T-helper 1 cell treated with Interleukin-12 subunit alpha and Interleukin-12 subunit beta and Interleukin-4 antibody, amounts not matched to agents 30 μg/mL and 1 μg/mL, for 36 hours (primary cell): ENCODE measurements at regions not wholly inside any gene's neighbourhood (a gene's known extent, or its start where the extent isn't known, plus 50 kb on each side); places are given as distances from the start of the nearest gene placed in this dataset.
"Not testable (repeated sequence)": the region's sequence is repeated elsewhere in the genome, so short reads cannot be mapped to it uniquely, and the experiment has no call there.

Experiments
- H3K27ac Mint-ChIP-seq: one replicate; pipeline ENCODE4 v1.8.0; 2021; ENCODE audit warnings: mild to moderate bottlenecking, mixed read lengths
- H3K27me3 Mint-ChIP-seq: one replicate; pipeline ENCODE4 v1.8.0; 2021; ENCODE audit warnings: low read depth, mixed read lengths
- H3K36me3 Mint-ChIP-seq: one replicate; pipeline ENCODE4 v1.8.0; 2021; ENCODE audit warnings: low read depth, mixed read lengths
- H3K4me1 Mint-ChIP-seq: one replicate; pipeline ENCODE4 v1.8.0; 2021; ENCODE audit warnings: low read depth, mixed read lengths
- H3K4me3 Mint-ChIP-seq: one replicate; pipeline ENCODE4 v1.8.0; 2021; ENCODE audit warnings: mild to moderate bottlenecking, moderate library complexity, mixed read lengths
- H3K9me3 Mint-ChIP-seq: one replicate; pipeline ENCODE4 v1.8.0; 2021; ENCODE audit warnings: mixed read lengths

- not testable (repeated sequence) for H3K27me3 Mint-ChIP-seq, H3K4me3 Mint-ChIP-seq, H3K4me1 Mint-ChIP-seq, H3K9me3 Mint-ChIP-seq, H3K27ac Mint-ChIP-seq, H3K36me3 Mint-ChIP-seq
Observed at GRCh38 chr6:58067867-58068548, 750.6 kb downstream of the PRIM2 start.

GRCh38 chr6:58073263-58073662, 755.8 kb downstream of the PRIM2 start:
- no peaks in the 10 kb centered on the region for H3K36me3 Mint-ChIP-seq
- H3K27me3 Mint-ChIP-seq: no peaks in the 10 kb centered on the region
- no peak overlapping the region for H3K4me3 Mint-ChIP-seq
- H3K9me3 Mint-ChIP-seq: no peaks in the 10 kb centered on the region
- no peaks in the 10 kb centered on the region for H3K4me1 Mint-ChIP-seq
- H3K27ac Mint-ChIP-seq: no peak overlapping the region

GRCh38 chr6:58090067-58090466, 772.6 kb downstream of the PRIM2 start:
- H3K36me3 Mint-ChIP-seq, H3K4me3 Mint-ChIP-seq, H3K27ac Mint-ChIP-seq, H3K27me3 Mint-ChIP-seq, H3K4me1 Mint-ChIP-seq, H3K9me3 Mint-ChIP-seq: not testable (repeated sequence)

- H3K4me3 Mint-ChIP-seq, H3K4me1 Mint-ChIP-seq, H3K27ac Mint-ChIP-seq, H3K27me3 Mint-ChIP-seq, H3K9me3 Mint-ChIP-seq, H3K36me3 Mint-ChIP-seq: not testable (repeated sequence)
Observed at GRCh38 chr6:58097251-58097650, 779.8 kb downstream of the PRIM2 start.

- peaks cover 4% of the 10 kb centered on the region for H3K9me3 Mint-ChIP-seq
- H3K36me3 Mint-ChIP-seq: no peaks in the 10 kb centered on the region
- H3K4me1 Mint-ChIP-seq: no peaks in the 10 kb centered on the region
- no peak overlapping the region for H3K27ac Mint-ChIP-seq
- no peaks in the 10 kb centered on the region for H3K27me3 Mint-ChIP-seq
- H3K4me3 Mint-ChIP-seq: no peak overlapping the region
Observed at GRCh38 chr6:58113960-58114359, 796.5 kb downstream of the PRIM2 start.

GRCh38 chr6:58117162-58117561, 799.7 kb downstream of the PRIM2 start:
- not testable (repeated sequence) for H3K4me1 Mint-ChIP-seq, H3K9me3 Mint-ChIP-seq, H3K27ac Mint-ChIP-seq, H3K27me3 Mint-ChIP-seq, H3K4me3 Mint-ChIP-seq, H3K36me3 Mint-ChIP-seq

GRCh38 chr6:58121616-58122015, 804.2 kb downstream of the PRIM2 start:
- not testable (repeated sequence) for H3K36me3 Mint-ChIP-seq, H3K9me3 Mint-ChIP-seq, H3K4me3 Mint-ChIP-seq, H3K4me1 Mint-ChIP-seq, H3K27me3 Mint-ChIP-seq, H3K27ac Mint-ChIP-seq

- not testable (repeated sequence) for H3K27me3 Mint-ChIP-seq, H3K27ac Mint-ChIP-seq, H3K4me1 Mint-ChIP-seq, H3K4me3 Mint-ChIP-seq, H3K9me3 Mint-ChIP-seq, H3K36me3 Mint-ChIP-seq
Observed at GRCh38 chr6:58123770-58124169, 806.3 kb downstream of the PRIM2 start.

GRCh38 chr6:58128549-58128948, 811.1 kb downstream of the PRIM2 start:
- not testable (repeated sequence) for H3K27me3 Mint-ChIP-seq, H3K36me3 Mint-ChIP-seq, H3K4me1 Mint-ChIP-seq, H3K27ac Mint-ChIP-seq, H3K4me3 Mint-ChIP-seq
- peaks cover 15% of the 10 kb centered on the region for H3K9me3 Mint-ChIP-seq

- not testable (repeated sequence) for H3K4me3 Mint-ChIP-seq, H3K36me3 Mint-ChIP-seq, H3K4me1 Mint-ChIP-seq, H3K27me3 Mint-ChIP-seq, H3K27ac Mint-ChIP-seq
- peaks cover 15% of the 10 kb centered on the region for H3K9me3 Mint-ChIP-seq
Observed at GRCh38 chr6:58129098-58129497, 811.7 kb downstream of the PRIM2 start.

- H3K36me3 Mint-ChIP-seq, H3K4me1 Mint-ChIP-seq, H3K27ac Mint-ChIP-seq, H3K4me3 Mint-ChIP-seq, H3K9me3 Mint-ChIP-seq, H3K27me3 Mint-ChIP-seq: not testable (repeated sequence)
Observed at GRCh38 chr6:58139746-58140145, 822.3 kb downstream of the PRIM2 start.

- not testable (repeated sequence) for H3K36me3 Mint-ChIP-seq, H3K27ac Mint-ChIP-seq, H3K9me3 Mint-ChIP-seq, H3K4me3 Mint-ChIP-seq, H3K4me1 Mint-ChIP-seq, H3K27me3 Mint-ChIP-seq
Observed at GRCh38 chr6:58171025-58171424, 853.6 kb downstream of the PRIM2 start.

- H3K27ac Mint-ChIP-seq, H3K4me3 Mint-ChIP-seq, H3K9me3 Mint-ChIP-seq, H3K27me3 Mint-ChIP-seq, H3K36me3 Mint-ChIP-seq, H3K4me1 Mint-ChIP-seq: not testable (repeated sequence)
Observed at GRCh38 chr6:58181557-58182065, 864.2 kb downstream of the PRIM2 start.

- H3K36me3 Mint-ChIP-seq, H3K4me1 Mint-ChIP-seq, H3K4me3 Mint-ChIP-seq, H3K27ac Mint-ChIP-seq, H3K27me3 Mint-ChIP-seq: not testable (repeated sequence)
- peaks cover 11% of the 10 kb centered on the region for H3K9me3 Mint-ChIP-seq
Observed at GRCh38 chr6:58185300-58185699, 867.9 kb downstream of the PRIM2 start.

- not testable (repeated sequence) for H3K27me3 Mint-ChIP-seq, H3K36me3 Mint-ChIP-seq, H3K4me1 Mint-ChIP-seq, H3K27ac Mint-ChIP-seq, H3K4me3 Mint-ChIP-seq
- H3K9me3 Mint-ChIP-seq: peaks cover 16% of the 10 kb centered on the region
Observed at GRCh38 chr6:58193209-58193608, 875.8 kb downstream of the PRIM2 start.

GRCh38 chr6:58198301-58198700, 880.9 kb downstream of the PRIM2 start:
- no peaks in the 10 kb centered on the region for H3K9me3 Mint-ChIP-seq
- H3K4me3 Mint-ChIP-seq: no peak overlapping the region
- H3K4me1 Mint-ChIP-seq: no peaks in the 10 kb centered on the region
- no peaks in the 10 kb centered on the region for H3K36me3 Mint-ChIP-seq
- no peaks in the 10 kb centered on the region for H3K27me3 Mint-ChIP-seq
- H3K27ac Mint-ChIP-seq: no peak overlapping the region
